Subcutaneous abdominal adipose tissue (tissue), 5 donors: ENCODE measurements at regions not wholly inside any gene's neighbourhood (a gene's known extent, or its start where the extent isn't known, plus 50 kb on each side); places are given as distances from the start of the nearest gene placed in this dataset.
"Not testable (repeated sequence)": the region's sequence is repeated elsewhere in the genome, so short reads cannot be mapped to it uniquely, and the experiment has no call there.

ENCODE experiments used
- H3K27ac ChIP-seq: one replicate; pipeline ENCODE4 v1.7.0; 2013; ENCODE audit warnings: low read depth, mild to moderate bottlenecking, inconsistent platforms, low read length, moderate library complexity
- H3K27me3 ChIP-seq, 5 donors: one replicate each; pipeline ENCODE4 v1.7.0; 2013; ENCODE audit warnings: low read length in 5 of 5, inconsistent platforms in 1 of 5; ENCODE audit not compliant: control insufficient read depth in 5 of 5, insufficient read depth in 4 of 5
- H3K36me3 ChIP-seq, 5 donors: one replicate each; pipeline ENCODE4 v1.7.0; 2013; ENCODE audit warnings: low read length in 5 of 5; ENCODE audit not compliant: control insufficient read depth in 5 of 5, insufficient read depth in 5 of 5
- H3K4me1 ChIP-seq, 5 donors: one replicate each; pipeline ENCODE4 v1.7.0; 2013; ENCODE audit warnings: low read length in 5 of 5, mild to moderate bottlenecking in 3 of 5, moderate library complexity in 1 of 5; ENCODE audit not compliant: control insufficient read depth in 5 of 5, insufficient read depth in 5 of 5
- H3K4me3 ChIP-seq, 5 donors: one replicate each; pipeline ENCODE4 v1.7.0; 2013; ENCODE audit warnings: low read length in 5 of 5, low read depth in 1 of 5
- H3K9ac ChIP-seq, 5 donors: one replicate each; pipeline ENCODE4 v1.7.0; 2013; ENCODE audit warnings: low read length in 5 of 5, mild to moderate bottlenecking in 4 of 5, moderate library complexity in 3 of 5
- H3K9me3 ChIP-seq, 5 donors: one replicate each; pipeline ENCODE4 v1.7.0; 2013; ENCODE audit warnings: low read length in 5 of 5; ENCODE audit not compliant: control insufficient read depth in 5 of 5
- donor health status: healthy.
- donor health status: healthy.
- donor health status: healthy.
- donor health status: healthy.
- donor health status: healthy.

GRCh38 chr5:116861666-116862065 lies 287.0 kb upstream of the SEMA6A start:
- no peak overlapping the region for H3K4me3 ChIP-seq
- H3K9me3 ChIP-seq = no peaks in the 10 kb centered on the region
- no peaks in the 10 kb centered on the region for H3K27me3 ChIP-seq
- H3K4me1 ChIP-seq = peaks cover 0 to 11% (median 0%) of the 10 kb centered on the region in 5 donors
- no peaks in the 10 kb centered on the region for H3K36me3 ChIP-seq
- H3K27ac ChIP-seq = no peak overlapping the region
- H3K9ac ChIP-seq = no peak overlapping the region

- Histone ChIP-seq H3K27ac (no peak overlapping the region), H3K4me1 (peaks cover 0 to 11% (median 0%) of the 10 kb centered on the region in 5 donors), H3K9ac (no peak overlapping the region), H3K9me3 (no peaks in the 10 kb centered on the region), H3K27me3 (no peaks in the 10 kb centered on the region), H3K36me3 (no peaks in the 10 kb centered on the region), H3K4me3 (no peak overlapping the region)
These were observed 286.5 kb upstream of the SEMA6A start for GRCh38 chr5:116861097-116861496.

- no peaks in the 10 kb centered on the region for H3K36me3 ChIP-seq
- peaks cover 0 to 9% (median 0%) of the 10 kb centered on the region in 5 donors for H3K4me1 ChIP-seq
- no peaks in the 10 kb centered on the region for H3K27me3 ChIP-seq
- no peak overlapping the region for H3K4me3 ChIP-seq
- no peak overlapping the region for H3K9ac ChIP-seq
- no peaks in the 10 kb centered on the region for H3K9me3 ChIP-seq
- H3K27ac ChIP-seq = no peak overlapping the region
These were observed 285.2 kb upstream of the SEMA6A start for GRCh38 chr5:116859666-116860320.

- Histone ChIP-seq H3K4me1 (no peaks in the 10 kb centered on the region), H3K9me3 (no peaks in the 10 kb centered on the region), H3K27me3 (no peaks in the 10 kb centered on the region), H3K36me3 (no peaks in the 10 kb centered on the region), H3K27ac (no peak overlapping the region), H3K4me3 (no peak overlapping the region), H3K9ac (no peak overlapping the region)
These were observed 284.2 kb upstream of the SEMA6A start for GRCh38 chr5:116858705-116859333.

GRCh38 chr5:116858020-116858419 lies 283.4 kb upstream of the SEMA6A start:
- not testable (repeated sequence) for H3K9ac ChIP-seq, H3K36me3 ChIP-seq, H3K4me3 ChIP-seq, H3K4me1 ChIP-seq, H3K9me3 ChIP-seq, H3K27ac ChIP-seq, H3K27me3 ChIP-seq

DNA sequence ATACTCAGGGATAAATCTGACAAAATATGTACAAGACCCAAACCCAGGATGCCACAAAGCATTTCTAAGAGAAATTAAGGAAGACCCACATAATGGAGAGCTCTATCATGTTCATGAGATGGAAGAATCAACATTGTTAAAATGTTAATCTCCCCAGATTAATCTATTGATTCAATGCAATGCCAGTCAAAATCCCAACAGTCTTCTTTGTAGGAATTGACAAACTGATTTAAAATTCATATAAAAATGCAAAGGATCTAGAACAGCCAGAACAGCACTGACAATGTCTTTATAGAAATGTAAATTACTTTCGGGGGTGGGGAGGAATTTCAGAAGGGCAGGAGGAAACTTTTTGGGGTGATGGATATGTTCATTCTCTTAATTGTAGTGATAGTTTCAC lies 281.6 kb upstream of the SEMA6A start:
- Histone ChIP-seq H3K27ac (no peak overlapping the region), H3K36me3 (no peaks in the 10 kb centered on the region), H3K4me3 (no peak overlapping the region), H3K4me1 (no peaks in the 10 kb centered on the region), H3K9ac (no peak overlapping the region), H3K9me3 (no peaks in the 10 kb centered on the region), H3K27me3 (no peaks in the 10 kb centered on the region)

DNA sequence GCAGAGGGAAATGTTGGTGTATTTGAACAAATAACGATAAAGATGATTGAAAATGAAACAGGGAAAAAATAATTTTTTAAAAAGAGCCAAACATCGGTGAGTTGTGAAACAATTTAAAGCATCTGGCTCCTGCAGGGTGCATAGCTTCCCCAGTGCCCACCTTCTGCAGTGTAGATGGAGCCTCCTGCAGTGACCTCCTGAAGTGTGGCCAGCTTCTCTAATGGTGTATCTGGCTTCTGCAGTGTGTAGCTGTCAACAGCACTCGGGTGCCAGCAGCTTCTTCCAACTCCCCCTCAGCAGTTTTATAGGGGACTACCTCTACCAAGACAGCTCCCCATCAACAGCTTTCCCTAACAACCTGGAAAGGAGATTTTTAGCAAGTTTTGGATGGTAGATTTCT lies 279.4 kb upstream of the SEMA6A start:
- H3K9me3 ChIP-seq = no peaks in the 10 kb centered on the region
- no peak overlapping the region for H3K9ac ChIP-seq
- H3K27ac ChIP-seq = no peak overlapping the region
- H3K4me1 ChIP-seq = no peaks in the 10 kb centered on the region
- H3K4me3 ChIP-seq = no peak overlapping the region
- no peaks in the 10 kb centered on the region for H3K36me3 ChIP-seq
- H3K27me3 ChIP-seq = no peaks in the 10 kb centered on the region

GRCh38 chr5:116848954-116849581 lies 274.4 kb upstream of the SEMA6A start:
- Histone ChIP-seq H3K36me3 (no peaks in the 10 kb centered on the region), H3K27me3 (no peaks in the 10 kb centered on the region), H3K4me1 (peaks cover 0 to 8% (median 0%) of the 10 kb centered on the region in 5 donors), H3K27ac (no peak overlapping the region), H3K4me3 (no peak overlapping the region), H3K9ac (no peak overlapping the region), H3K9me3 (no peaks in the 10 kb centered on the region)

DNA sequence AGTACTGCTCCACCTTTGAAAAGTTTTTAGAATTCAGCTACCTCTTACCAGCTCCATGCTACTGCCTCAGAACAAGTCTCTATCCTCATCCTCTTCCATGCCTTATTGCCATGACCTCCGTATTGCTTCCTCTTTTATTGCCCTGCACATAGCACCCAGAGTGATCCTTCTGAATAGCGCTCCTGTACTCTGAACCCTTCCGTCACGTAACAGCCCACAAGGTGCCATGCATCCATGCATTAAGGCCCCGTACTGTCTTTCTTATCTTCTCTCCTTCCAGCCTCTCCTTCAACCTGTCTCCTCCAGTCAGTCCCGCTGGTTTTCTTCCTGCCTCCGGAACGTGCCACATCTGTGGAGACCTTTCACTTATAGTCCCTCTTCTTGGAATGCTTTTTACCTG lies 273.3 kb upstream of the SEMA6A start:
- Histone ChIP-seq H3K27ac (no peak overlapping the region), H3K27me3 (no peaks in the 10 kb centered on the region), H3K9ac (no peak overlapping the region), H3K4me1 (peaks cover 0 to 8% (median 0%) of the 10 kb centered on the region in 5 donors), H3K4me3 (no peak overlapping the region), H3K9me3 (no peaks in the 10 kb centered on the region), H3K36me3 (no peaks in the 10 kb centered on the region)

GRCh38 chr5:116844015-116844414 lies 269.4 kb upstream of the SEMA6A start:
- no peak overlapping the region for H3K4me3 ChIP-seq
- H3K27ac ChIP-seq = no peak overlapping the region
- peaks cover 0 to 8% (median 0%) of the 10 kb centered on the region in 5 donors for H3K4me1 ChIP-seq
- no peaks in the 10 kb centered on the region for H3K27me3 ChIP-seq
- no peak overlapping the region for H3K9ac ChIP-seq
- H3K9me3 ChIP-seq = no peaks in the 10 kb centered on the region
- no peaks in the 10 kb centered on the region for H3K36me3 ChIP-seq
